H1 (cell line): ENCODE measurements at regions not wholly inside any gene's neighbourhood (a gene's known extent, or its start where the extent isn't known, plus 50 kb on each side); places are given as distances from the start of the nearest gene placed in this dataset.

Source experiments
- CTCF ChIA-PET: fragments of 300-600 bp; sonication (Branson Sonifier 250); formaldehyde crosslinking; loops from one replicate; lab custom pipeline; 2021; ENCODE audit not compliant: partially characterized antibody; lab: Charles Lee
- POLR2A ChIA-PET: fragments of 300-600 bp; sonication (Branson Sonifier 250); formaldehyde crosslinking; loops from one replicate; lab custom pipeline; 2021; ENCODE audit warnings: inconsistent platforms; ENCODE audit not compliant: partially characterized antibody; lab: Charles Lee
- DNase-seq, 2 experiments: peaks; one replicate each; pipeline versions ENCODE4 v3.0.0 to v3.0.0-alpha.2; 2010 to 2022; ENCODE audit warnings: low spot score in 2 of 2, low read depth in 1 of 2, mixed read lengths in 1 of 2
- FAIRE-seq: peaks from 2 replicates; lab custom pipeline; 2011; peaks lifted over from hg19 to GRCh38; lab: Jason Lieb, UNC
- H2AFZ ChIP-seq: 2 replicates; pipeline ENCODE4 v1.8.1; 2012; ENCODE audit warnings: low read length, inconsistent platforms
- H2AK5ac ChIP-seq: 2 replicates; pipeline ENCODE4 v1.6.1; 2013; ENCODE audit warnings: low read depth, low read length
- H2BK120ac ChIP-seq: replicated peaks from 2 replicates; pipeline ENCODE3; 2013; ENCODE audit warnings: low read depth, low read length, inconsistent platforms
- H2BK12ac ChIP-seq: 2 replicates; pipeline ENCODE4 v1.6.1; 2013; ENCODE audit warnings: low read depth, low read length
- H2BK15ac ChIP-seq: 2 replicates; pipeline ENCODE4 v1.6.1; 2013; ENCODE audit warnings: low read length
- H2BK20ac ChIP-seq: 2 replicates; pipeline ENCODE4 v1.6.1; 2013; ENCODE audit warnings: low read length
- H2BK5ac ChIP-seq: 2 replicates; pipeline ENCODE4 v1.6.1; 2013; ENCODE audit warnings: low read depth, low read length
- H3K14ac ChIP-seq: 2 replicates; pipeline ENCODE4 v1.6.1; 2013; ENCODE audit warnings: inconsistent platforms; ENCODE audit not compliant: insufficient read length
- H3K18ac ChIP-seq: 2 replicates; pipeline ENCODE4 v1.6.1; 2013; ENCODE audit warnings: low read length; ENCODE audit errors: extremely low read depth
- H3K23ac ChIP-seq: 2 replicates; pipeline ENCODE4 v1.6.1; 2013; ENCODE audit warnings: inconsistent platforms; ENCODE audit not compliant: insufficient read length
- H3K23me2 ChIP-seq: 2 replicates; pipeline ENCODE4 v1.6.1; 2013; ENCODE audit warnings: low read depth, low read length
- H3K27ac ChIP-seq: 2 replicates; pipeline ENCODE4 v1.6.1; 2011; ENCODE audit warnings: low read depth, low read length, inconsistent platforms
- H3K27me3 ChIP-seq, 4 experiments: replicated peaks in 1 of 4; 1 replicate in 1 of 4; 2 replicates in 3 of 4; pipeline versions ENCODE4 v1.6.1 to v1.8.1; 2011 to 2013; ENCODE audit warnings: low read length in 3 of 4, mild to moderate bottlenecking in 3 of 4, inconsistent platforms in 2 of 4, mixed read lengths in 2 of 4, moderate library complexity in 1 of 4; ENCODE audit not compliant: control insufficient read depth in 3 of 4, insufficient read depth in 3 of 4; ENCODE audit errors: extremely low read depth in 1 of 4
- H3K36me3 ChIP-seq, 4 experiments: 2 replicates each; pipeline versions ENCODE4 v1.6.1 to v1.8.1; 2011 to 2013; ENCODE audit warnings: mild to moderate bottlenecking in 4 of 4, low read length in 3 of 4, moderate library complexity in 2 of 4, control low read depth in 1 of 4, inconsistent platforms in 1 of 4; ENCODE audit not compliant: insufficient read depth in 4 of 4, control insufficient read depth in 2 of 4
- H3K4ac ChIP-seq: replicated peaks from 2 replicates; pipeline ENCODE3; 2013; ENCODE audit warnings: low read length, low read depth, mixed read lengths, inconsistent platforms; ENCODE audit not compliant: insufficient read length
- H3K4me1 ChIP-seq, 4 experiments: replicated peaks in 1 of 4; 1 replicate in 1 of 4; 2 replicates in 3 of 4; pipeline versions ENCODE4 v1.6.1 to v1.8.1; 2011 to 2013; ENCODE audit warnings: low read length in 3 of 4, inconsistent platforms in 2 of 4, mixed read lengths in 1 of 4; ENCODE audit not compliant: insufficient read depth in 4 of 4, control insufficient read depth in 3 of 4
- H3K4me2 ChIP-seq, 2 experiments: 2 replicates each; pipeline versions ENCODE4 v1.6.1 to v1.8.1; 2011 to 2013; ENCODE audit warnings: low read depth in 2 of 2, low read length in 2 of 2, control low read depth in 1 of 2, inconsistent platforms in 1 of 2, mild to moderate bottlenecking in 1 of 2; ENCODE audit not compliant: insufficient read depth in 1 of 2
- H3K4me3 ChIP-seq, 4 experiments: fragments of 200-600, 300-600 bp in 1 of 4; sonication (generic), shearing (Covaris generic), sonication (Bioruptor Twin) in 1 of 4; 2 replicates each; pipeline versions ENCODE4 v1.5.1 to v1.8.1; 2011 to 2016; ENCODE audit warnings: low read length in 4 of 4, low read depth in 3 of 4, control low read depth in 2 of 4, inconsistent platforms in 2 of 4, mild to moderate bottlenecking in 2 of 4, mixed read lengths in 1 of 4, moderate library complexity in 1 of 4; ENCODE audit not compliant: insufficient read depth in 2 of 4; ENCODE audit errors: extremely low read depth in 1 of 4
- H3K56ac ChIP-seq: replicated peaks from 2 replicates; pipeline ENCODE3; 2013; ENCODE audit warnings: low read depth, mild to moderate bottlenecking, mixed read lengths, low read length, inconsistent platforms; ENCODE audit not compliant: insufficient read length
- H3K79me1 ChIP-seq: 2 replicates; pipeline ENCODE4 v1.6.1; 2013; ENCODE audit warnings: low read depth, low read length, control low read depth
- H3K79me2 ChIP-seq, 2 experiments: 2 replicates each; pipeline versions ENCODE4 v1.6.1 to v1.8.1; 2012 to 2013; ENCODE audit warnings: low read length in 2 of 2, mild to moderate bottlenecking in 2 of 2, inconsistent platforms in 1 of 2; ENCODE audit not compliant: insufficient read depth in 2 of 2, control insufficient read depth in 1 of 2
- H3K9ac ChIP-seq, 4 experiments: replicated peaks in 1 of 4; 1 replicate in 1 of 4; 2 replicates in 3 of 4; pipeline versions ENCODE4 v1.6.1 to v1.8.1; 2011 to 2013; ENCODE audit warnings: low read depth in 3 of 4, low read length in 3 of 4, control low read depth in 2 of 4, mild to moderate bottlenecking in 2 of 4, moderate library complexity in 2 of 4, inconsistent platforms in 1 of 4; ENCODE audit errors: extremely low read depth in 1 of 4
- H3K9me3 ChIP-seq, 2 experiments: 2 replicates each; pipeline versions ENCODE4 v1.6.1 to v1.8.1; 2012 to 2013; ENCODE audit warnings: mild to moderate bottlenecking in 2 of 2, moderate library complexity in 2 of 2, control low read depth in 1 of 2, inconsistent platforms in 1 of 2, low read depth in 1 of 2, low read length in 1 of 2, mixed read lengths in 1 of 2; ENCODE audit not compliant: insufficient read depth in 2 of 2
- H4K20me1 ChIP-seq, 2 experiments: replicated peaks in 1 of 2; 2 replicates each; pipeline versions ENCODE3 to v1.8.1; 2011 to 2013; ENCODE audit warnings: inconsistent platforms in 2 of 2, low read length in 2 of 2, mild to moderate bottlenecking in 1 of 2; ENCODE audit not compliant: insufficient read depth in 2 of 2, control insufficient read depth in 1 of 2
- H4K5ac ChIP-seq: 2 replicates; pipeline ENCODE4 v1.6.1; 2013; ENCODE audit warnings: low read length, low read depth, mixed read lengths, inconsistent platforms; ENCODE audit not compliant: insufficient read length
- H4K8ac ChIP-seq: 2 replicates; pipeline ENCODE4 v1.8.0; 2013; ENCODE audit warnings: mild to moderate bottlenecking, moderate library complexity, low read length, inconsistent platforms; ENCODE audit not compliant: insufficient read depth; ENCODE audit errors: extremely low read depth
- H4K91ac ChIP-seq: replicated peaks from 2 replicates; pipeline ENCODE3; 2013; ENCODE audit warnings: low read length, mixed read lengths, inconsistent platforms; ENCODE audit not compliant: insufficient read length
- ATF2 ChIP-seq: IDR thresholded peaks from 2 replicates; pipeline ENCODE4 v1.6.1; 2012; ENCODE audit warnings: low read length, inconsistent platforms
- BACH1 ChIP-seq: IDR thresholded peaks from 2 replicates; pipeline ENCODE4 v1.6.1; 2012; ENCODE audit warnings: low read length, improper control_type of control experiment
- BRCA1 ChIP-seq: IDR thresholded peaks from 2 replicates; pipeline ENCODE4 v1.6.1; 2012; ENCODE audit warnings: low read depth, low read length, improper control_type of control experiment
- CTBP2 ChIP-seq: IDR thresholded peaks from 2 replicates; pipeline ENCODE4 v1.7.0; 2011; ENCODE audit warnings: borderline replicate concordance, mild to moderate bottlenecking, moderate library complexity, mixed read lengths, low read length; ENCODE audit not compliant: insufficient read depth, insufficient read length
- EGR1 ChIP-seq: IDR thresholded peaks from 2 replicates; pipeline ENCODE4 v1.6.1; 2011; ENCODE audit warnings: low read depth, low read length, borderline replicate concordance
- JUN ChIP-seq: IDR thresholded peaks from 2 replicates; pipeline ENCODE4 v1.6.1; 2011; ENCODE audit warnings: low read depth, mild to moderate bottlenecking, improper control_type of control experiment, low read length
- JUND ChIP-seq: IDR thresholded peaks from 2 replicates; pipeline ENCODE4 v1.6.1; 2011; ENCODE audit warnings: mild to moderate bottlenecking, improper control_type of control experiment, low read length
- RXRA ChIP-seq: IDR thresholded peaks from 2 replicates; pipeline ENCODE4 v1.6.1; 2011; ENCODE audit warnings: low read depth, mild to moderate bottlenecking, low read length, moderate library complexity; ENCODE audit not compliant: insufficient read depth
- SIX5 ChIP-seq: IDR thresholded peaks from 2 replicates; pipeline ENCODE4 v1.6.1; 2011; ENCODE audit warnings: mild to moderate bottlenecking, low read depth, low read length
- SP2 ChIP-seq: IDR thresholded peaks from 2 replicates; pipeline ENCODE4 v1.6.1; 2012; ENCODE audit warnings: mild to moderate bottlenecking, low read length, inconsistent platforms
- TF ChIP-seq, protein P1 (sequence below): IDR thresholded peaks from 2 replicates; pipeline ENCODE4 v1.6.1; 2011; ENCODE audit warnings: low read length, improper control_type of control experiment

- DNase-seq (no peak), FAIRE-seq (no peak)
- no peak overlapping the region for H2BK120ac ChIP-seq
- no peak overlapping the region for H2AFZ ChIP-seq
- no peak overlapping the region for H2AK5ac ChIP-seq
- no peak overlapping the region for H4K8ac ChIP-seq
- no peak overlapping the region for H4K5ac ChIP-seq
- no peak overlapping the region for H2BK20ac ChIP-seq
- H2BK15ac ChIP-seq, result no peak overlapping the region
- H3K23me2 ChIP-seq, result no peaks in the 10 kb centered on the region
- H3K4me2 ChIP-seq, result no peak overlapping the region
- no peaks in the 10 kb centered on the region for H3K36me3 ChIP-seq
- H3K9me3 ChIP-seq, result peaks cover 0 to 2% of the 10 kb centered on the region in 2 experiments; a peak in 1 of 4 replicates
- H3K27me3 ChIP-seq, result no peaks in the 10 kb centered on the region
- H3K4me3 ChIP-seq, result no peak overlapping the region
- no peaks in the 10 kb centered on the region for H3K79me1 ChIP-seq
- H3K14ac ChIP-seq, result no peak overlapping the region
- no peak overlapping the region for H3K18ac ChIP-seq
- no peak overlapping the region for H4K91ac ChIP-seq
- H3K79me2 ChIP-seq, result no peaks in the 10 kb centered on the region
- H2BK12ac ChIP-seq, result no peak overlapping the region
- H3K4ac ChIP-seq, result no peak overlapping the region
- H3K23ac ChIP-seq, result no peak overlapping the region
- ChIA-PET CTCF (no interaction called here), POLR2A (no interaction called here)
- no peak overlapping the region for H3K9ac ChIP-seq
- no peaks in the 10 kb centered on the region for H4K20me1 ChIP-seq
- H2BK5ac ChIP-seq, result no peak overlapping the region
- H3K56ac ChIP-seq, result no peak overlapping the region
- no peaks in the 10 kb centered on the region for H3K4me1 ChIP-seq
- H3K27ac ChIP-seq, result no peak overlapping the region
- TF ChIP-seq BACH1, result no peak
- no peak for TF ChIP-seq BRCA1
- no peak for TF ChIP-seq EGR1
- TF ChIP-seq SP2, result no peak
- TF ChIP-seq JUN, result no peak
- TF ChIP-seq, protein P1, sequence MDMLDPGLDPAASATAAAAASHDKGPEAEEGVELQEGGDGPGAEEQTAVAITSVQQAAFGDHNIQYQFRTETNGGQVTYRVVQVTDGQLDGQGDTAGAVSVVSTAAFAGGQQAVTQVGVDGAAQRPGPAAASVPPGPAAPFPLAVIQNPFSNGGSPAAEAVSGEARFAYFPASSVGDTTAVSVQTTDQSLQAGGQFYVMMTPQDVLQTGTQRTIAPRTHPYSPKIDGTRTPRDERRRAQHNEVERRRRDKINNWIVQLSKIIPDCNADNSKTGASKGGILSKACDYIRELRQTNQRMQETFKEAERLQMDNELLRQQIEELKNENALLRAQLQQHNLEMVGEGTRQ, result no peak
- TF ChIP-seq RXRA, result no peak
- TF ChIP-seq CTBP2, result no peak
- TF ChIP-seq JUND, result no peak
- TF ChIP-seq ATF2, result no peak
- TF ChIP-seq SIX5, result no peak
These were observed 345.2 kb downstream of the KLHL13 start for GRCh38 chrX:117771384-117771783.
